HEK293T (cell line): ENCODE measurements at regions not wholly inside any gene's neighbourhood (a gene's known extent, or its start where the extent isn't known, plus 50 kb on each side); places are given as distances from the start of the nearest gene placed in this dataset.
A peak's percentile ranks its signal among the peaks of the same experiment; 100 is the strongest.
"Not testable (repeated sequence)": the region's sequence is repeated elsewhere in the genome, so short reads cannot be mapped to it uniquely, and the experiment has no call there.

Experiments
- CTCF ChIA-PET: fragments of 350-600 bp; formaldehyde crosslinking; extraction: SDS; loops from one replicate; lab custom pipeline; 2021; ENCODE audit warnings: antibody characterized with exemption, inconsistent platforms; lab: Yijun Ruan, JAX
- POLR2A ChIA-PET: fragments of 350-600 bp; formaldehyde crosslinking; extraction: SDS; loops from one replicate; lab custom pipeline; 2020; ENCODE audit warnings: antibody characterized with exemption, inconsistent platforms; lab: Yijun Ruan, JAX
- DNase-seq: peaks from one replicate; pipeline ENCODE4 v3.0.0; 2012; ENCODE audit warnings: mixed read lengths; ENCODE audit errors: extremely low spot score
- ARNT ChIP-seq: fragments of 450-650 bp; IDR thresholded peaks from 2 replicates; pipeline ENCODE4 v1.6.1; 2017; ENCODE audit warnings: mild to moderate bottlenecking
- BHLHE40 ChIP-seq: fragments of 450-650 bp; IDR thresholded peaks from 2 replicates; pipeline ENCODE4 v1.6.1; 2016; ENCODE audit warnings: mild to moderate bottlenecking, moderate library complexity, borderline replicate concordance
- CTBP1 ChIP-seq: fragments of 450-650 bp; IDR thresholded peaks from 2 replicates; pipeline ENCODE4 v1.6.1; 2016; ENCODE audit warnings: borderline replicate concordance
- ELF4 ChIP-seq: fragments of 450-650 bp; IDR thresholded peaks from 2 replicates; pipeline ENCODE4 v1.6.1; 2017; ENCODE audit warnings: antibody characterized with exemption
- FOXA1 ChIP-seq: fragments of 450-650 bp; IDR thresholded peaks from 2 replicates; pipeline ENCODE4 v1.6.1; 2016; ENCODE audit warnings: mild to moderate bottlenecking
- FOXK2 ChIP-seq: fragments of 450-650 bp; IDR thresholded peaks from 2 replicates; pipeline ENCODE4 v1.6.1; 2016; ENCODE audit warnings: mild to moderate bottlenecking
- FOXM1 ChIP-seq: fragments of 450-650 bp; IDR thresholded peaks from 2 replicates; pipeline ENCODE4 v1.6.1; 2017; ENCODE audit warnings: mild to moderate bottlenecking, borderline replicate concordance
- HDGF ChIP-seq: fragments of 450-650 bp; IDR thresholded peaks from 2 replicates; pipeline ENCODE4 v1.6.1; 2017; ENCODE audit warnings: antibody characterized with exemption, borderline replicate concordance
- L3MBTL2 ChIP-seq: fragments of 450-650 bp; conservative IDR thresholded peaks from 2 replicates; pipeline ENCODE4 v1.6.1; 2016; ENCODE audit warnings: mild to moderate bottlenecking
- LEF1 ChIP-seq: fragments of 450-650 bp; IDR thresholded peaks from 2 replicates; pipeline ENCODE4 v1.6.1; 2017; ENCODE audit warnings: mild to moderate bottlenecking, borderline replicate concordance
- NFRKB ChIP-seq: fragments of 450-650 bp; IDR thresholded peaks from 2 replicates; pipeline ENCODE4 v1.6.1; 2016; ENCODE audit warnings: mild to moderate bottlenecking, moderate library complexity
- SP1 ChIP-seq: fragments of 450-650 bp; IDR thresholded peaks from 2 replicates; pipeline ENCODE4 v1.6.1; 2017
- SUZ12 ChIP-seq: fragments of 450-650 bp; IDR thresholded peaks from 2 replicates; pipeline ENCODE4 v1.6.1; 2016; ENCODE audit warnings: mild to moderate bottlenecking
- TARDBP ChIP-seq: fragments of 450-650 bp; IDR thresholded peaks from 2 replicates; pipeline ENCODE4 v1.6.1; 2016
- ZNF384 ChIP-seq: fragments of 450-650 bp; IDR thresholded peaks from 2 replicates; pipeline ENCODE4 v1.6.1; 2016
- TF ChIP-seq, protein P1 (sequence below): fragments of 450-650 bp; IDR thresholded peaks from 2 replicates; pipeline ENCODE4 v1.6.1; 2016

- ChIA-PET POLR2A (no interaction called here), CTCF (no interaction called here)
- no peak for DNase-seq
- TF ChIP-seq TARDBP (no peak), BHLHE40 (no peak), FOXM1 (no peak), HDGF (no peak), ARNT (no peak), NFRKB (no peak), SP1 (no peak), FOXK2 (no peak), ZNF384 (no peak), LEF1 (no peak)
- TF ChIP-seq, protein P1, sequence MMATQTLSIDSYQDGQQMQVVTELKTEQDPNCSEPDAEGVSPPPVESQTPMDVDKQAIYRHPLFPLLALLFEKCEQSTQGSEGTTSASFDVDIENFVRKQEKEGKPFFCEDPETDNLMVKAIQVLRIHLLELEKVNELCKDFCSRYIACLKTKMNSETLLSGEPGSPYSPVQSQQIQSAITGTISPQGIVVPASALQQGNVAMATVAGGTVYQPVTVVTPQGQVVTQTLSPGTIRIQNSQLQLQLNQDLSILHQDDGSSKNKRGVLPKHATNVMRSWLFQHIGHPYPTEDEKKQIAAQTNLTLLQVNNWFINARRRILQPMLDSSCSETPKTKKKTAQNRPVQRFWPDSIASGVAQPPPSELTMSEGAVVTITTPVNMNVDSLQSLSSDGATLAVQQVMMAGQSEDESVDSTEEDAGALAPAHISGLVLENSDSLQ, result no peak
Observed at GRCh38 chr6:132043148-132043547, 92.0 kb upstream of the CCN2 start.

DNA sequence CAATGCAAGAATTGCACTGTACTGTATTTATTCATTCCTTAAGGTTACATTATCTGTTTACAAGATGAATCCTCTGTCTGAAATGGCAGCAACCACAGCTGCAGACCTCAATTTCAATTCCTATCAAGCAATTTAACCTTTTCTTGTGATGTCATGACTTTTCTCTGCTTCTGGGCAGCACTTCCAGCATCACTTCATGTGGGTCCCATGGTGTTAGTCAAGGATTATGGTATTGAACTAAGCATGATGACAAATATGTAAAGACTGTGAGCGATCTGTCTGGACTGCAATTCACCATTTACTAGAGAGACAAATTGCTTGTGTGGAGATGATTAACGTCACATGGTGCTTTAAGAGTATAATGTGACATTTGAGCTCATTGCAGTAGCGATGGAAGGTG, 90.5 kb upstream of the CCN2 start:
- TF ChIP-seq NFRKB, result no peak
- CTCF ChIA-PET, result no interaction called here
- no peak for DNase-seq
- POLR2A ChIA-PET, result no interaction called here

DNA sequence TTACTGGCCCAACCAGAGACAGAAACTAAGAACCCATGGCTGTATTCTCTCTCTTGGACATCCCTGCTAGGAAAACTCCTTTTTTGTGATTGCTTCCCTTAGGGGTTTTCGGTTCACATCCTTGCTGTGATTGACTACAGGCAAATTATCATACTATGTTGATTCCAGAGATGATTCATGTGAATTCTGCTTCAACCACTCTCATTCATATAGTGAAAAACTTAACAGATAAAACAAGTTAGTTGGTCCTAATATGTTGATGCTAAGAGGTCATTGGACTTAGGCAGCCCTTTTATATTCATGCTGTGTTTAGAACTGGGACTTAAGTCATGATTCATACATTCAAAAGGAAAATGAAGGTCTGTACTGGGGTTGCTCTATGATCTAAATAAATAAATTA, 76.9 kb upstream of the CCN2 start:
- ChIA-PET POLR2A (no interaction called here), CTCF (no interaction called here)
- TF ChIP-seq FOXK2 (no peak), ELF4 (no peak), TARDBP (no peak), NFRKB (no peak), CTBP1 (no peak), ARNT (no peak), FOXM1 (no peak), ZNF384 (no peak), SP1 (no peak), LEF1 (no peak), BHLHE40 (no peak), L3MBTL2 (no peak), HDGF (no peak), FOXA1 (no peak), SUZ12 (no peak)
- TF ChIP-seq, protein P1, result no peak

GRCh38 chr6:132025468-132025867, 74.3 kb upstream of the CCN2 start:
- ChIA-PET POLR2A (no interaction called here), CTCF (no interaction called here)
- no peak for DNase-seq
- no peak for TF ChIP-seq BHLHE40
- no peak for TF ChIP-seq ARNT
- TF ChIP-seq SP1, result no peak
- no peak for TF ChIP-seq ELF4
- TF ChIP-seq LEF1, result no peak
- TF ChIP-seq CTBP1, result no peak
- TF ChIP-seq SUZ12, result no peak
- TF ChIP-seq ZNF384, result no peak
- TF ChIP-seq, protein P1, result no peak
- no peak for TF ChIP-seq L3MBTL2
- TF ChIP-seq FOXM1, result no peak
- TF ChIP-seq HDGF, result no peak
- no peak for TF ChIP-seq FOXK2
- no peak for TF ChIP-seq TARDBP
- TF ChIP-seq NFRKB, result no peak
- TF ChIP-seq FOXA1, result no peak

More for the DNA sequence above, 76.9 kb upstream of the CCN2 start:
- no peak for DNase-seq

DNA sequence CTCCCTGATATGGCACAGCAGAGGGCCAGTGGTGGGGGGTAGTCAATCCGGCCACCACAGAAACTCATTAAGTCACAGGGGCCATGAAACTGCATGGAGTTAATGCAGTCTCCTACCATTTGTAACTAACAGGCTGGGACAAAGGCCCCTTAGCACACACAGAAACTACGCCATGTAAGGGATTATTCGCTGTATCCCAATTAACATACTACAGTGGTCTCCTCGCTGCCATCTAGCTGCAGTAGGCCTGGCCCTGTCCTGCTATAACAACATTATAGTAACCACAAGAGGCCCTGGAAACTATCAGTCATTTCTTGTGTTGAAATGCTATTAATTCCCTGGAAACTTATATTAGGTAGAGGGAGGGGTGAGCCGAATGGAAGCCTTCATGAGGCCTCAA, 72.3 kb upstream of the CCN2 start:
- TF ChIP-seq L3MBTL2, result no peak
- TF ChIP-seq BHLHE40, result no peak
- no peak for TF ChIP-seq SUZ12
- TF ChIP-seq ARNT, result no peak
- no peak for TF ChIP-seq FOXK2
- no peak for TF ChIP-seq ELF4
- no peak for TF ChIP-seq LEF1
- TF ChIP-seq CTBP1, result no peak
- no peak for TF ChIP-seq FOXM1
- TF ChIP-seq NFRKB, result no peak
- no peak for TF ChIP-seq HDGF
- TF ChIP-seq SP1, result no peak
- no peak for TF ChIP-seq TARDBP
- no peak for TF ChIP-seq FOXA1
- TF ChIP-seq ZNF384, result no peak
- ChIA-PET POLR2A (no interaction called here), CTCF (interaction anchor here (0.6 kb wide), 1 partner anchor 138 kb away, joined by 4 read pairs; no protein-coding TSS in a partner anchor)
- DNase-seq, result peak; percentile 12

DNA sequence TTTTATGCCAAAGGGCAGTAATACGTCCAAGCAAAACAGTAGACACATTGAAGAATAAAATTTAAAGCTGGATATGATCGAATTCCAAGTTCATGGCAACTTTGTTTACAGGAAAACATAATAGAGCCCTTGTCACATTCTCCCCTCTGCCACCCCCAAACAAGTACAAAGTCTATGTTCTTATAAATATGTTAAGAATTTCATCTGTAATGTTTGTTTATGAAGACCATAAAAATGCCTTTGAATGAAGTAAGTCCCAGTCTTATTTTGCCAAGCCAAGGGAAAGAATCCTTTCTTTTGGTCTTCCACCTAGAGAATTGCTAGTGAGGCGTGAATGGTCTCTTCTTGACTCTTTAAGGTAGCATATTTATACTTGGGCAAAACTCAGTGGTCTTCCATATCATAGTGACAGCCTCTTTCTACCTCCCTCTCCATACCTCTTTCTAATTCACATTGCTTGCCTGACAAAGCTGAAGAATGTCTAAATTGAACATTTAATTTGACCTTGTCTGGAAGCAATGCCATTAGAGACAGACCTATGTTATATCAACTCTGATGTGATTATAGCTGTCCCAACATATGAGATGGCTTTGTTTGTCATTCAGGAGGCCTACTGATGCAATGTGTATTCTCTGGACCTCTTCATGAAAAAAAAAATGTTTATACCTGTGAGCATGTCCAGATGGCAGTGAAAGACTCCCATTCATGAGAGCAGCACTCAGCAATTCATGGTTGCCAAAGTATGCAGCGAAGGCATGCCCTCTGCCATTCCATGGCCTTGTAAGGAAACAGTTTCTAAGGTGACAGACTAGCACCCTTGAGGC, 70.6 kb upstream of the CCN2 start:
- TF ChIP-seq NFRKB (no peak), L3MBTL2 (no peak), FOXA1 (no peak), BHLHE40 (no peak), LEF1 (no peak), HDGF (no peak), ZNF384 (no peak), SP1 (no peak), TARDBP (no peak), ARNT (no peak), SUZ12 (no peak), FOXM1 (no peak), ELF4 (no peak), FOXK2 (no peak), CTBP1 (no peak)
- TF ChIP-seq, protein P1, result no peak
- POLR2A ChIA-PET, result no interaction called here
- CTCF ChIA-PET, result no interaction called here
- no peak for DNase-seq

GRCh38 chr6:132020918-132021317, 69.7 kb upstream of the CCN2 start:
- DNase-seq, POLR2A ChIA-PET, CTCF ChIA-PET: not testable (repeated sequence)
